KOPT-K1 (cell line): ENCODE measurements at regions not wholly inside any gene's neighbourhood (a gene's known extent, or its start where the extent isn't known, plus 50 kb on each side); places are given as distances from the start of the nearest gene placed in this dataset.
"Not testable (repeated sequence)": the region's sequence is repeated elsewhere in the genome, so short reads cannot be mapped to it uniquely, and the experiment has no call there.

Source experiments
- H3K27ac ChIP-seq: fragments of 200-600 bp; sonication (generic); 2 replicates; pipeline ENCODE4 v1.5.1; 2016; ENCODE audit warnings: antibody characterized with exemption, mild to moderate bottlenecking, low read depth, low read length; ENCODE audit not compliant: poor library complexity, severe bottlenecking
- H3K36me3 ChIP-seq: fragments of 200-600 bp; sonication (generic); 2 replicates; pipeline ENCODE4 v1.5.1; 2017; ENCODE audit warnings: antibody characterized with exemption, mild to moderate bottlenecking, low read length, moderate library complexity; ENCODE audit not compliant: insufficient read depth
- H3K9me3 ChIP-seq: fragments of 200-600 bp; sonication (generic); 2 replicates; pipeline ENCODE4 v1.5.1; 2017; ENCODE audit warnings: antibody characterized with exemption, low read length, mild to moderate bottlenecking; ENCODE audit not compliant: insufficient read depth, poor library complexity, severe bottlenecking

- H3K9me3 ChIP-seq, H3K36me3 ChIP-seq, H3K27ac ChIP-seq: not testable (repeated sequence)
Measured at GRCh38 chr17:20873173-20873572, 169.6 kb downstream of the USP22 start.

GRCh38 chr17:20873688-20874328, 169.0 kb downstream of the USP22 start:
- not testable (repeated sequence) for H3K36me3 ChIP-seq, H3K27ac ChIP-seq, H3K9me3 ChIP-seq

GRCh38 chr17:20877384-20877783, 165.4 kb downstream of the USP22 start:
- H3K9me3 ChIP-seq, H3K36me3 ChIP-seq: not testable (repeated sequence)

GRCh38 chr17:20890338-20890737, 152.5 kb downstream of the USP22 start:
- H3K9me3 ChIP-seq: no peaks in the 10 kb centered on the region
- no peaks in the 10 kb centered on the region for H3K36me3 ChIP-seq
- no peak overlapping the region for H3K27ac ChIP-seq

More at GRCh38 chr17:20877384-20877783, 165.4 kb downstream of the USP22 start:
- H3K27ac ChIP-seq: not testable (repeated sequence)

GRCh38 chr17:20895426-20895825, 147.4 kb downstream of the USP22 start:
- not testable (repeated sequence) for H3K36me3 ChIP-seq, H3K9me3 ChIP-seq, H3K27ac ChIP-seq

GRCh38 chr17:20896153-20896649, 146.6 kb downstream of the USP22 start:
- Histone ChIP-seq H3K9me3 (no peaks in the 10 kb centered on the region), H3K36me3 (no peaks in the 10 kb centered on the region)

GRCh38 chr17:20898726-20899125, 144.1 kb downstream of the USP22 start:
- not testable (repeated sequence) for H3K9me3 ChIP-seq, H3K27ac ChIP-seq, H3K36me3 ChIP-seq

More at GRCh38 chr17:20896153-20896649, 146.6 kb downstream of the USP22 start:
- H3K27ac ChIP-seq: no peak overlapping the region

- H3K36me3 ChIP-seq: not testable (repeated sequence)
Measured at GRCh38 chr17:20902496-20902895, 140.3 kb downstream of the USP22 start.

GRCh38 chr17:20903549-20903948, 139.3 kb downstream of the USP22 start:
- H3K9me3 ChIP-seq, H3K36me3 ChIP-seq, H3K27ac ChIP-seq: not testable (repeated sequence)

More at GRCh38 chr17:20902496-20902895, 140.3 kb downstream of the USP22 start:
- H3K9me3 ChIP-seq, H3K27ac ChIP-seq: not testable (repeated sequence)

- no peaks in the 10 kb centered on the region for H3K36me3 ChIP-seq
- no peaks in the 10 kb centered on the region for H3K9me3 ChIP-seq
- H3K27ac ChIP-seq: no peak overlapping the region
Measured at GRCh38 chr17:20908313-20909267, 134.2 kb downstream of the USP22 start.

GRCh38 chr17:20914658-20915057, 128.2 kb downstream of the USP22 start:
- Histone ChIP-seq H3K9me3 (no peaks in the 10 kb centered on the region), H3K27ac (no peak overlapping the region), H3K36me3 (no peaks in the 10 kb centered on the region)

GRCh38 chr17:20916383-20916782, 126.4 kb downstream of the USP22 start:
- Histone ChIP-seq H3K27ac (no peak overlapping the region), H3K9me3 (no peaks in the 10 kb centered on the region), H3K36me3 (no peaks in the 10 kb centered on the region)

GRCh38 chr17:20917610-20918306, 125.1 kb downstream of the USP22 start:
- H3K36me3 ChIP-seq, H3K27ac ChIP-seq, H3K9me3 ChIP-seq: not testable (repeated sequence)

- Histone ChIP-seq H3K9me3 (no peaks in the 10 kb centered on the region), H3K27ac (no peak overlapping the region), H3K36me3 (no peaks in the 10 kb centered on the region)
Measured at GRCh38 chr17:20920095-20920814, 122.6 kb downstream of the USP22 start.
